Kidney (tissue), 13 donors: ENCODE measurements at regions not wholly inside any gene's neighbourhood (a gene's known extent, or its start where the extent isn't known, plus 50 kb on each side); places are given as distances from the start of the nearest gene placed in this dataset.

Experiments used
- DNase-seq, 5 donors: peaks; one replicate each; pipeline ENCODE4 v3.0.0-alpha.2; 2013 to 2020
- FAIRE-seq: peaks from 2 replicates; lab custom pipeline; 2012; peaks lifted over from hg19 to GRCh38; lab: Jason Lieb, UNC
- H3K27ac ChIP-seq, 2 donors: one replicate each; pipeline ENCODE4 v1.7.0; 2013; ENCODE audit warnings: low read depth in 2 of 2, low read length in 2 of 2, inconsistent platforms in 1 of 2
- H3K27me3 ChIP-seq: one replicate; pipeline ENCODE4 v1.7.1; 2013; ENCODE audit warnings: low read length, inconsistent platforms; ENCODE audit not compliant: control insufficient read depth, insufficient read depth
- H3K36me3 ChIP-seq, 3 donors: one replicate each; pipeline versions ENCODE4 v1.7.0 to v1.7.1; 2013; ENCODE audit warnings: low read length in 3 of 3, control low read depth in 1 of 3, inconsistent platforms in 1 of 3; ENCODE audit not compliant: insufficient read depth in 3 of 3, control insufficient read depth in 2 of 3
- H3K4me1 ChIP-seq, 3 donors: one replicate each; pipeline versions ENCODE4 v1.7.0 to v1.7.1; 2013; ENCODE audit warnings: low read length in 3 of 3, inconsistent platforms in 1 of 3, low read depth in 1 of 3; ENCODE audit not compliant: control insufficient read depth in 2 of 3, insufficient read depth in 2 of 3
- H3K4me3 ChIP-seq, 3 donors: one replicate each; pipeline versions ENCODE4 v1.7.0 to v1.8.1; 2013; ENCODE audit warnings: low read length in 3 of 3, control low read depth in 1 of 3, inconsistent platforms in 1 of 3
- H3K9ac ChIP-seq, 3 donors: one replicate each; pipeline versions ENCODE4 v1.7.0 to v1.7.1; 2013; ENCODE audit warnings: low read length in 3 of 3, control low read depth in 1 of 3, inconsistent platforms in 1 of 3
- H3K9me3 ChIP-seq, 3 donors: one replicate each; pipeline versions ENCODE4 v1.7.0 to v1.7.1; 2013; ENCODE audit warnings: low read length in 3 of 3, control low read depth in 1 of 3, inconsistent platforms in 1 of 3; ENCODE audit not compliant: control insufficient read depth in 2 of 3, insufficient read depth in 1 of 3
- CTCF ChIP-seq: IDR thresholded peaks from 3 replicates; pipeline ENCODE4 v1.5.1; 2012; ENCODE audit warnings: mild to moderate bottlenecking, moderate library complexity, borderline replicate concordance; ENCODE audit not compliant: insufficient read depth; ENCODE audit errors: extremely low read depth
- intact Hi-C: fragments of 100-400 bp; cut with DNase I; formaldehyde crosslinking; loops from one replicate; pipeline ENCODE4 v1.11.1; 2022
- donor health status: control.
- donor health status: control.
- donor health status: control.
- donor health status: control.
- donor health status: control.
- donor health status: DM: yes; HTN: yes; CAD: no.
- donor health status: Normal renal cell carcinoma (clear cell type).

GRCh38 chr10:4567637-4568036 is 258.4 kb upstream of the AKR1E2 start:
- no peak overlapping the region for H3K9ac ChIP-seq
- no peak for TF ChIP-seq CTCF

GRCh38 chr10:4566011-4566410 is 260.0 kb upstream of the AKR1E2 start:
- no peak for TF ChIP-seq CTCF
- FAIRE-seq: no peak
- no peaks in the 10 kb centered on the region for H3K27me3 ChIP-seq
- peak in 2 of 5 donors; percentile 52 to 58 for DNase-seq
- no peaks in the 10 kb centered on the region for H3K36me3 ChIP-seq
- H3K9ac ChIP-seq: no peak overlapping the region
- H3K4me3 ChIP-seq: no peak overlapping the region
- no peaks in the 10 kb centered on the region for H3K9me3 ChIP-seq
- H3K27ac ChIP-seq: no peak overlapping the region
- intact Hi-C loops: no loop called here
- no peaks in the 10 kb centered on the region for H3K4me1 ChIP-seq

More at GRCh38 chr10:4567637-4568036, 258.4 kb upstream of the AKR1E2 start:
- FAIRE-seq (no peak), DNase-seq (no peak)
- Histone ChIP-seq H3K9me3 (no peaks in the 10 kb centered on the region), H3K36me3 (no peaks in the 10 kb centered on the region), H3K27me3 (no peaks in the 10 kb centered on the region), H3K4me1 (no peaks in the 10 kb centered on the region), H3K4me3 (no peak overlapping the region), H3K27ac (no peak overlapping the region)
- intact Hi-C loops: no loop called here

GRCh38 chr10:4561296-4561695 is 264.7 kb upstream of the AKR1E2 start:
- H3K4me1 ChIP-seq: no peaks in the 10 kb centered on the region
- no peaks in the 10 kb centered on the region for H3K36me3 ChIP-seq
- no peak for TF ChIP-seq CTCF
- no peaks in the 10 kb centered on the region for H3K27me3 ChIP-seq
- intact Hi-C loops: no loop called here
- H3K27ac ChIP-seq: no peak overlapping the region
- H3K9me3 ChIP-seq: no peaks in the 10 kb centered on the region
- no peak overlapping the region for H3K4me3 ChIP-seq
- no peak overlapping the region for H3K9ac ChIP-seq
- FAIRE-seq (no peak), DNase-seq (no peak)

- DNase-seq: peak in 1 of 5 donors; percentile 59
- Histone ChIP-seq H3K27me3 (no peaks in the 10 kb centered on the region), H3K9me3 (no peaks in the 10 kb centered on the region), H3K9ac (no peak overlapping the region), H3K4me3 (no peak overlapping the region), H3K36me3 (no peaks in the 10 kb centered on the region), H3K4me1 (no peaks in the 10 kb centered on the region), H3K27ac (no peak overlapping the region)
- FAIRE-seq: no peak
- no peak for TF ChIP-seq CTCF
- intact Hi-C loops: no loop called here
Observed at GRCh38 chr10:4557469-4557868, 268.5 kb upstream of the AKR1E2 start.
